CD4-positive, alpha-beta T cell treated with Interleukin-6 for 4 hours (primary cell): ENCODE measurements at regions not wholly inside any gene's neighbourhood (a gene's known extent, or its start where the extent isn't known, plus 50 kb on each side); places are given as distances from the start of the nearest gene placed in this dataset.
"Not testable (repeated sequence)": the region's sequence is repeated elsewhere in the genome, so short reads cannot be mapped to it uniquely, and the experiment has no call there.

Source experiments
- DNase-seq: peaks from one replicate; pipeline ENCODE4 v3.0.0-alpha.2; 2020; ENCODE audit warnings: mixed read lengths

- no peak for DNase-seq
Measured at GRCh38 chr5:124504081-124504916, 242.1 kb downstream of the ZNF608 start.

- no peak for DNase-seq
Measured at GRCh38 chr5:124502551-124502950, 243.9 kb downstream of the ZNF608 start.

DNA sequence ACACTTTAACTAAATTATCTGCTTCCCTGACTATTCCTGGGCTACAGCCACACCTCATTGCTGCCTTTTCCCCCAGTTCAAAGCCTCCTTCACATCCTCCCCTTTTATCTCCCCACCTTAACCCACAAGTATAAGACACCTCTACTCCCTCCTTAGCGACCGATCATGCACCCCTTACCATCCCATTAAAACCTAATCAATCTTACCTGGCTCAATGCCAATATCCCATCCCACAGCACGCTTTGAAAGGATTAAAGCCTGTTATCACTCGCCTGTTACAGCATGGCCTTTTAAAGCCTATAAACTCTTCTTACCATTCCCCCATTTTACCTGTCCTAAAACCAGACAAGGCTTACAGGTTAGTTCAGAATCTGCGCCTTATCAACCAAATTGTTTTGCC lies 246.6 kb downstream of the ZNF608 start:
- DNase-seq: not testable (repeated sequence)

GRCh38 chr5:124496968-124497367 lies 249.5 kb downstream of the ZNF608 start:
- DNase-seq: not testable (repeated sequence)

- no peak for DNase-seq
Measured at GRCh38 chr5:124494540-124495116, 251.8 kb downstream of the ZNF608 start.

DNA sequence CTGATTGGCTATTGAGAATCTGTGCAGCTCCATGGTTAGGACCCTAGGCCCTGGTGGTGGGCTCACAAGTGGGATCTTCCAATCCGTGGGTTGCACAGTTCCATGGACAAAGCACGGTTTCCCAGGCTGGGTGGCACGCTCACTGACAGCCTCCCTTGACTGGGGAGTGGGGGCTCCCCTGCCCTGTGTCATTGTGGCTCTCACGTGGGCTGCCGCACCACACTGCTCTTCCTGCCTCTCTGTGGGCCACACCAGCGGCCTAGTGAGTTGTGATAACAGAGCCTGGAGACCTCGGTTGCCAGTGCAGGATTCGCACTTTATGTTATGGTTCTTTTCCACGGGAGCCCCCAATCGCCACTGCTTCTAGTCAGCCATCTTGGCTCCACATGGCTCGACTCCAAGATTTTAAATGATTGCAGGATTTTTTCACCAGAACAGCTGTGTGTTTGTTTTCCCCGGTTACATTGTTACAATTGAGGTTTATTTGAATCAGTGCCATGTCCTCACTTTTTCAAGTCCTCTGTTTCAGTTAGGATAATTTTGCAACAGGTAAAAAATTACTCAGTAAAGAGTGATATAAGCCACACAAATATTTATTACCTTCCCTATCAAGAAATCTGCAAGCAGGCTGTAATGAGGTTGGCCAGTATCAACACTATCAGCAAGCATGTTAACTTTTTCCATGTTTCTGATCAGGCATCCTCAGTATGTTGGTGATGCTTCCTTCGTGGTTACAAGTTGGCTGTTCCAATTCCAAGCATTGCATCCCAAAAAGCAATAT lies 253.8 kb downstream of the ZNF608 start:
- DNase-seq: no peak

GRCh38 chr5:124490315-124490714 lies 256.1 kb downstream of the ZNF608 start:
- DNase-seq: not testable (repeated sequence)

DNA sequence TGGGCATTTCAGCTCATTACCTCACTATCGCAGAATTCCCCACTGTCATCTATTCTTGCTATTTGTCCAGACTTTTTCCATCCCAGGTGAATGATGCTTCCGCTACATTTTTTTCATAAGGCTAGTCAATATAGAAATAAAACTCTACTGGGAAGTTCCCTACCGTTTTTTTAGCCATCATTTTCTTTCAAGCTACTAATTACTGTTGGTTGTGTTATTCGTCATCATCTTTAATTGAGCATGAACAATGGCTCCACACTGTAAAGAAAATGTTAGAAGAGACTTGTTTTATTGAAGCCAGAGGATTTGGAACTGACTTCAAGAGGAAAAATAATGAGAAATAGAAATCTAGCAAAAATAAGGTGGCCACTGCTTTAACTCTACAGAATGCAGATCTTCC lies 265.0 kb downstream of the ZNF608 start:
- DNase-seq: no peak

- DNase-seq: no peak
Measured at GRCh38 chr5:124480964-124481363, 265.5 kb downstream of the ZNF608 start.

GRCh38 chr5:124480022-124480421 lies 266.4 kb downstream of the ZNF608 start:
- DNase-seq: no peak

GRCh38 chr5:124478264-124478663 lies 268.2 kb downstream of the ZNF608 start:
- no peak for DNase-seq

DNA sequence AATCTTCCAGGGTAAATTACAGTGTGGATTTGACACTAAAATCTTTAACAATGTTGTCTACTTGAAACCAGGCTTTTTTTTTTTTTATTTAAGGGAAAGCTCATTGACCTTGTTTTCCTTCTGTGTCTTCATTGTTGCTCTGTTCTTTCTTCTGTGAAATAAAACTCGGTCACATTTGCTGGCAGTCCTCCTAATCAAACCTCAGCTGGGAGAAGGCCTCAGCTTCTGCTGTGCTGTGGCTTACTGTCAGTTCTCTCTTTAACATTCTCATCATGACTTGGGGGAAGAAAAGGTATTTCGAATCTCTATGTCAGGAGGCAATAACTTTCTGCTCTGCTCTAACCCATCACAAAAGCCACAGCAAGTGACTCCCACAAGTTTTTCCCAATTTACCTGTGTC lies 268.9 kb downstream of the ZNF608 start:
- no peak for DNase-seq

GRCh38 chr5:124477062-124477461 lies 269.4 kb downstream of the ZNF608 start:
- no peak for DNase-seq

- DNase-seq: no peak
Measured at GRCh38 chr5:124474528-124475215, 271.8 kb downstream of the ZNF608 start.

DNA sequence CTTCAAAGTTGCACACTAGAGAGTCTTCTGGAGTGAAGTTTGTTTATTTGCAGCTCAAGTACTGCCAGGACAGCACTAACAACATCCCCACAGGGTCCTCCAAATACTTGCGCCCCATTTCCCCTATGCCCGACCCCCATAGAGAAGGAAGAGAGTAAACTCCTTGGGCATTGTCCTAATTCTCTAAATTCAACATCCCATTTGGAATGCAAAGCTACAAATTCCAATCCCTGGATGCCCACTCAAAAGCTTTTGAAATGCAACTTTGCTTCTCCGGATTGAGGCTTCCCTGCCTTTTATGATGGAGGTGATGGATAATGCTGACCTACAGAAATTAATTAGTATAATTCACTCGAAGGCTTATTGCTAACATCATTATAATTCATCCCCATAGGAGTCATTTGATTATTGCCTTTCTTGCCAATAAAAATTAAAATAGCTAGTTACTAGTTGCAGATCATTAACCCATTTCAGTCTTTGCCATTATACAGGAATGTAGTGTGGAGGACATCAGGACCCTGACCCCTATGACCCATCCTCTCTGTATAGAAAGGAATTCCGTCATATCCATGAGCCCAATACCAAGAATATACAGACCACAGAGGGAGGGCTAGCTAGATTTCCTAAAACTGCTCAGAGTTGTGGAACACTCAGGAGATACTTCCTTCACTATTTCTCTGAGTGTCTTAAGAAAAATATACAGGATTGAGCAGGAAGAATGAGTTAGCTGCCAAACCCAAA lies 277.6 kb downstream of the ZNF608 start:
- DNase-seq: no peak

DNA sequence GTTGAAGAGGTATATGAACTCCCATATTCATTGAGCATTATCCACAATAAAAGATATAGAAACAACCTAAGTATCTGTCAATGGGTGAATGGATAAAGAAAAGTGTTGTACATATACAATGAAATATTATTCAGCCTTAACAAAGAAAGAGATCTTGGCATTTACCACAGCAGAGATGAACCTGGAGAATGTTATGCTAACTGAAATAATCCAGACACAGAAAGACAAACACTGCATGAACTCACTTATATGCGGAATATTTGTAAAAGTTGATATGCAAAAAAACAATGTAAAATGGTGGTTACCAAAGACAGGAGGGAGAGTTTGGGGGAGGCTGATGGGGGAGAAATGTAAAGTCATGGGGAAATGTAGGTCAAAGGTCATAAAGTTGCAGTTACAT lies 278.7 kb downstream of the ZNF608 start:
- no peak for DNase-seq

GRCh38 chr5:124466011-124466410 lies 280.4 kb downstream of the ZNF608 start:
- DNase-seq: no peak

GRCh38 chr5:124463851-124464250 lies 282.6 kb downstream of the ZNF608 start:
- no peak for DNase-seq

- DNase-seq: no peak
Measured at GRCh38 chr5:124462751-124463150, 283.7 kb downstream of the ZNF608 start.

DNA sequence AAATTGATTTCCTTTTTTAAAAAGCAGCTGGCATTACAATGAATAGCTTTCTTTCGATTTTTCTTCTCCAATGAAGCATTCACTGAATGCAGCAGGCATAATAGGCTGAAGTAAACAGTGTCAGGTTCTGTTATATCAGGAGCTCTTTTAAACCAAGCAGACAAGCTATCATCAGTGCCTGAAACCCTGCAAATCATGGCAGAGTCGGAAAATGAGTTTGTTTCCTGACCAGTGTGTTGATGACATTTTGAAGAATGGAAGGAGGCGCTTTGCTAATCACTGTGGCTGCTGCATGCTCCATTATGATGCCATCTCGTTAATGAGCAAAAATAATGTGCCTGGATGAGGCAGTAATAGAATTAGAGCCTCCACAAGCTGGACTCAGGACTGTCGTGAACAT lies 284.5 kb downstream of the ZNF608 start:
- no peak for DNase-seq

- no peak for DNase-seq
Measured at GRCh38 chr5:124461157-124461556, 285.3 kb downstream of the ZNF608 start.

DNA sequence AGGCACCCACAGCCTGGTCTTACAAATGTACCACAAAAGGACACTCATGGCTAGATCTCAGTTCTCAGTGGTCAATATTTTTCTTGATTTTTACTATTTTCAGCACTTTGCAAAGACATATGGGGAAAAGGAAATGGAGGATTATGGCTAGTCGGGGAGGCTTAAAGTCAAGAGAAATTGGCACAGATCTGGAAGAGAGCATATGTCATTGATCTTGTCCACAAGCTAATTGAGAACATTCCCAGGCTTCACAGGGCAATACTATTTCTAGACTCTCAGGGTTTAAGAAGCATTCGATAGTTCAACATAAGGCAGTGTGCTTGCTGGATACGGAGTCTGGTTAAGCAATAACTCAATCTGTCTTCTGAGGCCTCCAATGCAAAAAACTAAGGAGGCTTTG lies 285.8 kb downstream of the ZNF608 start:
- no peak for DNase-seq
